ENCODE measurements at regions not wholly inside any gene's neighbourhood (a gene's known extent, or its start where the extent isn't known, plus 50 kb on each side); places are given as distances from the start of the nearest gene placed in this dataset.
A peak's percentile ranks its signal among the peaks of the same experiment; 100 is the strongest.

DNA sequence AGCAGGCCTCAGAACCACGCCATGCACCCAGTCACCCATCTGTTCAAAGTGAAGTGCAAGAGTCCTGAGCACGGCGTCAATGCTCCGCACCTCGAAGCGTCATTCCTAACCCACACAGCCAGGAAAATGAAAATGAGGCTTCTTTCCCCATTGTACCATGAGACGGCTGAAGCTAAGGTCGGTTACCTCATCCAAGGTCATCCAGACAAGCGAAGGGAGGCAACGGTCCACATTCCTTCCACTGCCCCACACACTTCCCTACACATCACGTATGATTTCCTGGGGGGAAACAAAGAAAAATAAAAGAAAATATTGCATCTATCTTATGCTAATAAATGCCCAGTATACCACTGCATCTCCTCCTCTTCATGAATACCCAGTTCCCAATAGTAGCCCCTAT lies 113.5 kb upstream of the RAB6C start:
- TF ChIP-seq, protein P1, sequence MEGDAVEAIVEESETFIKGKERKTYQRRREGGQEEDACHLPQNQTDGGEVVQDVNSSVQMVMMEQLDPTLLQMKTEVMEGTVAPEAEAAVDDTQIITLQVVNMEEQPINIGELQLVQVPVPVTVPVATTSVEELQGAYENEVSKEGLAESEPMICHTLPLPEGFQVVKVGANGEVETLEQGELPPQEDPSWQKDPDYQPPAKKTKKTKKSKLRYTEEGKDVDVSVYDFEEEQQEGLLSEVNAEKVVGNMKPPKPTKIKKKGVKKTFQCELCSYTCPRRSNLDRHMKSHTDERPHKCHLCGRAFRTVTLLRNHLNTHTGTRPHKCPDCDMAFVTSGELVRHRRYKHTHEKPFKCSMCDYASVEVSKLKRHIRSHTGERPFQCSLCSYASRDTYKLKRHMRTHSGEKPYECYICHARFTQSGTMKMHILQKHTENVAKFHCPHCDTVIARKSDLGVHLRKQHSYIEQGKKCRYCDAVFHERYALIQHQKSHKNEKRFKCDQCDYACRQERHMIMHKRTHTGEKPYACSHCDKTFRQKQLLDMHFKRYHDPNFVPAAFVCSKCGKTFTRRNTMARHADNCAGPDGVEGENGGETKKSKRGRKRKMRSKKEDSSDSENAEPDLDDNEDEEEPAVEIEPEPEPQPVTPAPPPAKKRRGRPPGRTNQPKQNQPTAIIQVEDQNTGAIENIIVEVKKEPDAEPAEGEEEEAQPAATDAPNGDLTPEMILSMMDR (conservative IDR thresholded peaks at IDR 0.05; ENCODE audit: low read depth, low read length), result no peak
- no peak overlapping the region for H3K4me3 ChIP-seq (ENCODE audit: low read depth, low read length)
- DNase-seq (ENCODE audit: low read depth), result no peak

DNA sequence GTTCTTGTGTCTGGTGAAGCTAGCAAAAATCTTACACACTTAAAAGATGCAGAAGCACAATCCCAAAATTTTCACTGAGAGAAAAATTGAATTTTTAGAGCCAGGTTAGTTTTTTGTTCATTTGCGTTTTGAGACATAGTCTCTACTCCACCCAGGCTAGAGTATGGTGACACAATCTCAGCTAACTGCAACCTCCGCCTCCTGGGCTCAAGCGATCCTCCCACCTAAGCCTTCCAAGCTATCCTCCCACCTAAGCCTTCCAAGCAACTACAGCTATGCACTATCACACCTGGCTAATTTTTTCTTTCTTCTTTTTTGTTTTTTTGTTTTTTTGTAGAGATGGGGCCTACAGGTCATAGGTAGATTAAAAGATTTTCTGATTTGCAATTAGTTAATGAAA lies 113.1 kb upstream of the RAB6C start:
- DNase-seq (ENCODE audit: low read depth), result no peak
- TF ChIP-seq, protein P1 (conservative IDR thresholded peaks at IDR 0.05; ENCODE audit: low read depth, low read length), result no peak
- no peak overlapping the region for H3K4me3 ChIP-seq (ENCODE audit: low read depth, low read length)

DNA sequence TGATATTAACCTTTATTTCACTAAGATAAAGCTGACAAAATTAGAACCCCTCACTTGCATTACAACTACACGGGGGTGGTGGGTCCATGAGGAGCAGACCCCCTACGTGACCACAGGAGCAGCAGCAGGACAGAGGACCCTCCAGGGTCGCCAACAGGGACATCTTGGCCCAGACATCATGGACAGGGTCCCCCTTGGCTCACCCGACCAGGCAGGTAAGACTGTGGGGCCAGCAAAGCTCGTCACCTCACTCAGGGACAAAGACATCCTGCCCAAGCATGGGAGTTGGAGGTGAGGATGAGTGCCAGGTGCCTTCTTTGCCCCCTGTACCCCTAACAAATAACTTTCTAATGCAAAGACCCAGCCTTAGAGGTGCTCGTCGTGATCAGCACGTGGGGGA lies 111.3 kb upstream of the RAB6C start:
- H3K4me3 ChIP-seq (ENCODE audit: low read depth, low read length), result no peak overlapping the region
- DNase-seq (ENCODE audit: low read depth), result no peak
- TF ChIP-seq, protein P1 (conservative IDR thresholded peaks at IDR 0.05; ENCODE audit: low read depth, low read length), result no peak

DNA sequence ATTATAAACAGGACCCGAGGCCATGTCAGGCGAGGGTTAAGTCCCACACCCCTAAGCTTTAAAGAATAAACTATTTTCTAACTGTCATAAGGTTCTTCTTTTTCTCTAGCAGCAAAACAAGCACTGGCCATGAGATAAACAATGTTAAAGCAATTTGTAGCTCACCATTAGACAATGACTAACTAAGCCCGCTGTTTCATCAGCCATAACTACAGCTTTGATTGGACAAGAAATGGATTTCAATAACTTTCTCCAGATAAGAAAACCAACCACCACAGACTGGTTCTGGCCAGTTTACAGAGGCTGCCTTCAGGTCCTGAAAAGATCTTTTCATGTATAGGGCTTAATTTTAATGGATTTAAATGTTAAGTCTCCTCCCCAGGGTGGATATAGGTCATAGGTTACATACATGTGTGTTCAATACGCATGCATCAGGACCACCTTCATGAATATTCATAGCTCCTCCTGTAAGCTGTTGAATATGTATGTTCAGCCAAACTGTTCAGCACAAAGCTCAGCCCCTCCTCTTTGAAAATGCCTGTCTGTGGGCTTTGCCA lies 108.7 kb upstream of the RAB6C start:
- no peak for DNase-seq (ENCODE audit: low read depth)
- TF ChIP-seq, protein P1 (conservative IDR thresholded peaks at IDR 0.05; ENCODE audit: low read depth, low read length), result no peak
- no peak overlapping the region for H3K4me3 ChIP-seq (ENCODE audit: low read depth, low read length)

DNA sequence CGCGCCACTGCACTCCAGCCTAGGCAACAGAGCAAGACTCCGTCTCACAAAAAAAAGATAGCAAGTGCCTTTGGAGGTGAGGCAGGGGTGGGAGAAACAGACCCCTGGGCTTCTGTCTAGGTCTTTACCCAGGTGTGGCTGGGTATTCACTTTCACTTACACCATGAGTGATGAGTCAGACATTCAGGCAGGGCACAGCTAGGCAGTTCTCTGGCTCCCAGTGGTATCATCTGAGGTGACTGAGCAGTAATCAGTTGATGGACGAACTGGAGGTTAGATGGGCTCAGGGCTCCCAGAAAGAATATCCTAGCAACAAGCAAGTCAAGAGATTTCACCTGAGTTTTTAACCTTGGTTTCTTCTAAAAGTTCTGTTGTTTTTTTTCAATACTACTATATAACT lies 107.0 kb upstream of the RAB6C start:
- TF ChIP-seq, protein P1 (conservative IDR thresholded peaks at IDR 0.05; ENCODE audit: low read depth, low read length), result no peak
- no peak overlapping the region for H3K4me3 ChIP-seq (ENCODE audit: low read depth, low read length)
- DNase-seq (ENCODE audit: low read depth), result no peak

DNA sequence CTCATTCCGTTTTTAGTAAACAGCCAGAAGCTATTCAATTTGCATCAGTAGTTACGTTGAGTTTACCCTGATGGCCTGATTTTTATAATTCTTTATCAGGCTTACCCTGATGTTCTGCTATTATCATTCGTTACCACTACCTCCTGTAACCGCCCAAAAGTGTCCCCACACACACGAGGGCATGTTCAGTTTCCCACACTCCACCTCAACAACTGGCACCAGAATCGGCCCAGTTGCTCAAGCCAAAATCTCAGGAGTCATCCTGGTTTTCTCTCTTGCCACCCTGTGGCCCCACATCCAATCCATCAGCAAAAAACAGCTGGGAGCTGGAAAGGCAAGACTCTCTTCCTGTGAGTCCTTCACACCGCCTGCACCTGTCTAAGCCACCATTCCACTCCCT lies 102.9 kb upstream of the RAB6C start:
- TF ChIP-seq, protein P1 (conservative IDR thresholded peaks at IDR 0.05; ENCODE audit: low read depth, low read length), result no peak
- no peak for DNase-seq (ENCODE audit: low read depth)
- no peak overlapping the region for H3K4me3 ChIP-seq (ENCODE audit: low read depth, low read length)

DNA sequence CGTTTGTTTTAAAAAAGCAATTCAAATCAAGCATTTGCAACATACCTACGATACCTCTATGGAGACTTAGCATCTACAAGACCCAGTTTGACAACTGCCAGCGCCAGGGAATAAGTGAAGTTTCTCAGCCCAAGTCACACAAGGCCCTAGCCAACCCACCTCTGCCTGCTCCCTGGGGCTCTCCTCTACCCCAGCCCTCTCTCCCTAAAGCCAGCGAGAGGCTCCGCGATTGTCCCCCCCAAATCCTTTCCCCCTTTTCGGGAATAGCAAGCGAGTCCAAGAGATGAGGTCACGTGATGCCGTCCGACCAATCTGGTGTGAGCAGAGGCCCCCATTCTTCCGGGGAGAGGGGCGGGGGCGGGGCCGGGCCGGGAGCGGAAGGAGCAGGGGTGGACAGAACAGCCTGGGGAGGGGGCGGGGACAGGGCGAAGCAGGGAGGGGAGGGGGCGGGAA lies 102.2 kb upstream of the RAB6C start:
- TF ChIP-seq, protein P1 (conservative IDR thresholded peaks at IDR 0.05; ENCODE audit: low read depth, low read length), result no peak
- H3K4me3 ChIP-seq (ENCODE audit: low read depth, low read length), result peak overlapping the region; percentile 65
- DNase-seq (ENCODE audit: low read depth), result peak; percentile 72

All from choroid plexus epithelial cell (primary cell).